Ovary (tissue), 7 donors: ENCODE measurements at regions not wholly inside any gene's neighbourhood (a gene's known extent, or its start where the extent isn't known, plus 50 kb on each side); places are given as distances from the start of the nearest gene placed in this dataset.

Experiments
- DNase-seq, 5 donors: peaks; one replicate each; pipeline ENCODE4 v3.0.0-alpha.2; 2019 to 2020
- H3K27ac ChIP-seq, 2 donors: fragments of 200-600 bp; one replicate each; pipeline versions ENCODE4 v1.5.1 to v1.8.0; 2019 to 2022
- H3K27me3 ChIP-seq: fragments of 200-600 bp; one replicate; pipeline ENCODE4 v1.8.0; 2022
- H3K36me3 ChIP-seq: fragments of 200-600 bp; sonication (generic); one replicate; pipeline ENCODE4 v1.5.1; 2019
- H3K4me1 ChIP-seq: one replicate; pipeline ENCODE4 v1.8.1; 2013; ENCODE audit warnings: mild to moderate bottlenecking, moderate library complexity; ENCODE audit not compliant: insufficient read depth
- H3K4me3 ChIP-seq: fragments of 200-600 bp; sonication (generic); one replicate; pipeline ENCODE4 v1.5.1; 2017
- H3K9me3 ChIP-seq, 2 donors: fragments of 200-600 bp in 1 of 2; sonication (generic) in 1 of 2; one replicate each; pipeline versions ENCODE4 v1.5.1 to v1.8.1; 2013 to 2019; ENCODE audit warnings: mild to moderate bottlenecking in 1 of 2, moderate library complexity in 1 of 2
- CTCF ChIP-seq, 3 donors: fragments of 450-650 bp in 2 of 3; fragments of 200-600 bp in 1 of 3; IDR thresholded peaks; one replicate each; pipeline versions ENCODE4 v1.5.1 to v1.8.0; 2016 to 2022; ENCODE audit warnings: antibody characterized with exemption in 3 of 3, mild to moderate bottlenecking in 1 of 3
- EP300 ChIP-seq: sonication (generic); formaldehyde crosslinking; IDR thresholded peaks from one replicate; pipeline ENCODE4 v1.6.1; 2017; ENCODE audit warnings: antibody characterized with exemption
- POLR2A ChIP-seq: fragments of 450-650 bp; IDR thresholded peaks from one replicate; pipeline ENCODE4 v1.6.1; 2017; ENCODE audit warnings: antibody characterized with exemption, mild to moderate bottlenecking, moderate library complexity
- WGBS, 3 donors: extraction: QIAGEN DNeasy Blood & Tissue Kit in 1 of 3; methylation state at CpG; one replicate each; pipeline versions ENCODE4 v1.1.5 to v1.1.7; 2013 to 2017; 5-methylcytosine and 5-hydroxymethylcytosine counted together
- intact Hi-C, 4 donors: fragments of 100-400 bp; cut with DNase I; formaldehyde crosslinking; loops; one replicate each; pipeline versions ENCODE4 v1.11.0 to v1.15.1; 2022 to 2023
- donor health status: DM: no; HTN: no; CAD: no; lungs with moderate emphysema.
- donor health status: DM: no; HTN: no; CAD: no.
- donor health status: Bipolar disorder and iron deficiency.
- donor health status: DM: no; HTN: no; CAD: no.
- donor health status: DM: yes; HTN: yes; CAD: no.

GRCh38 chr10:30748152-30748973 lies 118.8 kb upstream of the LYZL2 start:
- Histone ChIP-seq H3K4me1 (no peaks in the 10 kb centered on the region), H3K36me3 (no peaks in the 10 kb centered on the region), H3K27ac (no peak overlapping the region), H3K9me3 (no peaks in the 10 kb centered on the region), H3K27me3 (no peaks in the 10 kb centered on the region), H3K4me3 (no peak overlapping the region)
- 78 to 83% (median 78%) methylated on average over 7 of the region's 7 CpGs for WGBS, 3 donors
- intact Hi-C loops = no loop called here
- TF ChIP-seq POLR2A = no peak
- TF ChIP-seq EP300 = no peak
- no peak for TF ChIP-seq CTCF (IDR thresholded peaks at IDR 0.05)
- no peak for DNase-seq

GRCh38 chr10:30747633-30748032 lies 118.1 kb upstream of the LYZL2 start:
- intact Hi-C loops = no loop called here
- no peaks in the 10 kb centered on the region for H3K27me3 ChIP-seq
- DNase-seq = no peak
- no peaks in the 10 kb centered on the region for H3K36me3 ChIP-seq
- no peaks in the 10 kb centered on the region for H3K4me1 ChIP-seq
- TF ChIP-seq POLR2A (no peak), EP300 (no peak)
- no peaks in the 10 kb centered on the region for H3K9me3 ChIP-seq
- no peak overlapping the region for H3K4me3 ChIP-seq
- no peak overlapping the region for H3K27ac ChIP-seq
- WGBS, 3 donors = 80 to 87% (median 82%) methylated on average over 9 of the region's 9 CpGs

- no peak for DNase-seq
- no peaks in the 10 kb centered on the region for H3K4me1 ChIP-seq
- no peaks in the 10 kb centered on the region for H3K36me3 ChIP-seq
- H3K27ac ChIP-seq = no peak overlapping the region
- H3K4me3 ChIP-seq = no peak overlapping the region
- intact Hi-C loops = no loop called here
- TF ChIP-seq EP300 (no peak), CTCF (IDR thresholded peaks at IDR 0.05) (no peak), POLR2A (no peak)
- WGBS, 3 donors = 84 to 86% (median 85%) methylated on average over 5 of the region's 5 CpGs
- no peaks in the 10 kb centered on the region for H3K27me3 ChIP-seq
- no peaks in the 10 kb centered on the region for H3K9me3 ChIP-seq
Measured at GRCh38 chr10:30745953-30746352, 116.4 kb upstream of the LYZL2 start.

GRCh38 chr10:30744106-30744505 lies 114.6 kb upstream of the LYZL2 start:
- 63 to 68% (median 67%) methylated on average over 1 of the region's 1 CpG for whole genome bisulfite sequencing, 3 donors
- H3K27me3 ChIP-seq = no peaks in the 10 kb centered on the region
- intact Hi-C loops = no loop called here
- H3K4me3 ChIP-seq = no peak overlapping the region
- no peaks in the 10 kb centered on the region for H3K36me3 ChIP-seq
- no peak overlapping the region for H3K27ac ChIP-seq
- DNase-seq = no peak
- no peak for TF ChIP-seq POLR2A
- no peak for TF ChIP-seq CTCF (IDR thresholded peaks at IDR 0.05)
- no peak for TF ChIP-seq EP300
- H3K9me3 ChIP-seq = no peaks in the 10 kb centered on the region
- H3K4me1 ChIP-seq = no peaks in the 10 kb centered on the region

- H3K36me3 ChIP-seq = no peaks in the 10 kb centered on the region
- no peaks in the 10 kb centered on the region for H3K4me1 ChIP-seq
- H3K27me3 ChIP-seq = no peaks in the 10 kb centered on the region
- no peak overlapping the region for H3K4me3 ChIP-seq
- WGBS, 3 donors = 94 to 97% (median 95%) methylated on average over 3 of the region's 3 CpGs
- H3K27ac ChIP-seq = no peak overlapping the region
- intact Hi-C loops = no loop called here
- no peak for TF ChIP-seq POLR2A
- no peak for TF ChIP-seq EP300
- no peak for TF ChIP-seq CTCF (IDR thresholded peaks at IDR 0.05)
- no peak for DNase-seq
- no peaks in the 10 kb centered on the region for H3K9me3 ChIP-seq
Measured at GRCh38 chr10:30743586-30743985, 114.0 kb upstream of the LYZL2 start.
